Endothelial cell of umbilical vein (primary cell): ENCODE measurements at regions not wholly inside any gene's neighbourhood (a gene's known extent, or its start where the extent isn't known, plus 50 kb on each side); places are given as distances from the start of the nearest gene placed in this dataset.

Source experiments
- CTCF ChIP-seq, 2 donors: IDR thresholded peaks; 1 replicate in 1 of 2; 2 replicates in 1 of 2; pipeline ENCODE4 v1.5.1; 2011; ENCODE audit warnings: low read length in 2 of 2, mild to moderate bottlenecking in 2 of 2, moderate library complexity in 2 of 2, control low read depth in 1 of 2, inconsistent platforms in 1 of 2, low read depth in 1 of 2; ENCODE audit not compliant: insufficient read depth in 1 of 2; ENCODE audit errors: extremely low read depth in 1 of 2
- MYC ChIP-seq: IDR thresholded peaks from one replicate; pipeline ENCODE4 v1.6.1; 2011; ENCODE audit warnings: mild to moderate bottlenecking, low read depth, low read length
- POLR2A ChIP-seq: IDR thresholded peaks from 2 replicates; pipeline ENCODE4 v1.6.1; 2012; ENCODE audit warnings: low read depth, mild to moderate bottlenecking, control low read depth, low read length

DNA sequence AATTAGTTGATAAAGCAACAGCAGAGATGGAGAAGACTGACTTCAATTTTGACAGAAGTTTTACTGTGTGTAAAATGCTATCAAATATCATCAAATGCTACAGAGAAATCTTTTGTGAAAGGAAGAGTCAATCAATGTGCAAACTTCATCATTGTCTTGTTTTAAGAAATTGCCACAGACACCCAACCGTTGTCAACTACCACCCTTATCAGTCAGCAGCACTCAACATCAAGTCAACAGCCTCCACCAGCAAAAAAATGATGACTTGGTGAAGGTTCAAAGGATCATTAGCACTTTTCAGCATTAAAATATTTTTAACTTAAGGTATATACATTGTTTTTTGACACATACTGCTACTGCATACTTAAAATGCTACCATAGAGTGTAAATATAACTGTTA is 888.8 kb downstream of the CDH18 start:
- no peak for TF ChIP-seq POLR2A
- no peak for TF ChIP-seq CTCF (IDR thresholded peaks at IDR 0.05; ENCODE audit: extremely low read depth in 1 of 2, insufficient read depth in 1 of 2, low read depth in 1 of 2, low read length in 2 of 2)
- TF ChIP-seq MYC: no peak
